ENCODE measurements at regions not wholly inside any gene's neighbourhood (a gene's known extent, or its start where the extent isn't known, plus 50 kb on each side); places are given as distances from the start of the nearest gene placed in this dataset.

DNA sequence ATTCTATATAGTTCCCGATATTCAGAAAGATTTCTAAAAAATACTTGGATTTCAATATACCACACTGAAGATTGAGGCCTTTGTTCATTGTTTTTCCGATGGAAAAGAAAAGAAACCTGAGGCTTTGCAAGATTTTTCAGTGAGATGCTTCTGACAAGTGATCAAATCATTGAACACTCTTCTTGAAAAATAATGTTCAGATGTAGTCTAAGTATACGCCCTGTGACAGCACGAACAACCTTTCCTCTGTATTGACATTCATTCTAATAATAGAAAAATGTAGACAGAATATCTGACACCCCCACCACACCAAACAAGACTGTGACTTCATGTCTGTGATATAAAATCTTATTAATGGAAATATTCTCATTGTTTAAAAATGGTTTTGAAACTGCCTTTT, 650.7 kb upstream of the KLHL1 start:
- Histone ChIP-seq H2BK5ac (ENCODE audit: insufficient read length, low read length) (no peak overlapping the region), H2AFZ (ENCODE audit: low read length) (no peak overlapping the region), H3K23ac (ENCODE audit: insufficient read length, low read depth, low read length) (no peak overlapping the region), H2BK20ac (ENCODE audit: low read depth, low read length, poor library complexity, severe bottlenecking) (no peak overlapping the region), H3K4me2 (ENCODE audit: insufficient read depth, insufficient read length, low read length) (no peak overlapping the region), H3K27ac (ENCODE audit: insufficient read length, low read depth, low read length) (no peak overlapping the region), H3K14ac (ENCODE audit: insufficient read depth, low read length) (no peak overlapping the region), H4K5ac (ENCODE audit: insufficient read length, low read depth, low read length) (no peak overlapping the region), H3K18ac (ENCODE audit: insufficient read length, low read depth, low read length) (no peak overlapping the region), H3K27me3 (ENCODE audit: insufficient read depth, low read length) (no peaks in the 10 kb centered on the region), H3K9me3 (ENCODE audit: control insufficient read depth, low read depth, low read length) (no peaks in the 10 kb centered on the region), H4K20me1 (ENCODE audit: control insufficient read depth, insufficient read depth, insufficient read length) (no peaks in the 10 kb centered on the region), H2BK15ac (ENCODE audit: low read depth, low read length) (no peak overlapping the region), H3K79me1 (ENCODE audit: insufficient read depth, low read depth, low read length, poor library complexity, severe bottlenecking) (no peaks in the 10 kb centered on the region), H4K91ac (ENCODE audit: insufficient read length, low read depth, low read length) (no peak overlapping the region), H2BK12ac (ENCODE audit: insufficient read length, low read depth, low read length) (no peak overlapping the region), H3K79me2 (ENCODE audit: insufficient read depth, low read length) (no peaks in the 10 kb centered on the region), H2BK120ac (ENCODE audit: low read depth, low read length, poor library complexity, severe bottlenecking) (no peak overlapping the region), H3K9ac (ENCODE audit: extremely low read depth, insufficient read length, low read length) (no peak overlapping the region), H3K4me1 (ENCODE audit: insufficient read depth, low read length) (no peaks in the 10 kb centered on the region), H4K8ac (replicated peaks; ENCODE audit: insufficient read length, low read depth, low read length) (no peak overlapping the region), H2AK5ac (ENCODE audit: insufficient read length, low read length) (no peak overlapping the region), H3K56ac (ENCODE audit: insufficient read length, low read depth, low read length) (no peak overlapping the region), H3K4ac (ENCODE audit: low read depth, low read length) (no peak overlapping the region), H3T11ph (ENCODE audit: low read length) (no peak overlapping the region), H3K23me2 (ENCODE audit: insufficient read length, low read depth, low read length, poor library complexity, severe bottlenecking) (no peaks in the 10 kb centered on the region)
- TF ChIP-seq, protein P1, sequence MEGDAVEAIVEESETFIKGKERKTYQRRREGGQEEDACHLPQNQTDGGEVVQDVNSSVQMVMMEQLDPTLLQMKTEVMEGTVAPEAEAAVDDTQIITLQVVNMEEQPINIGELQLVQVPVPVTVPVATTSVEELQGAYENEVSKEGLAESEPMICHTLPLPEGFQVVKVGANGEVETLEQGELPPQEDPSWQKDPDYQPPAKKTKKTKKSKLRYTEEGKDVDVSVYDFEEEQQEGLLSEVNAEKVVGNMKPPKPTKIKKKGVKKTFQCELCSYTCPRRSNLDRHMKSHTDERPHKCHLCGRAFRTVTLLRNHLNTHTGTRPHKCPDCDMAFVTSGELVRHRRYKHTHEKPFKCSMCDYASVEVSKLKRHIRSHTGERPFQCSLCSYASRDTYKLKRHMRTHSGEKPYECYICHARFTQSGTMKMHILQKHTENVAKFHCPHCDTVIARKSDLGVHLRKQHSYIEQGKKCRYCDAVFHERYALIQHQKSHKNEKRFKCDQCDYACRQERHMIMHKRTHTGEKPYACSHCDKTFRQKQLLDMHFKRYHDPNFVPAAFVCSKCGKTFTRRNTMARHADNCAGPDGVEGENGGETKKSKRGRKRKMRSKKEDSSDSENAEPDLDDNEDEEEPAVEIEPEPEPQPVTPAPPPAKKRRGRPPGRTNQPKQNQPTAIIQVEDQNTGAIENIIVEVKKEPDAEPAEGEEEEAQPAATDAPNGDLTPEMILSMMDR (conservative IDR thresholded peaks at IDR 0.05): no peak
- Mint-ChIP-seq H3K4me1 (no peaks in the 10 kb centered on the region), H3K9me3 (no peaks in the 10 kb centered on the region), H3K27ac (no peak overlapping the region), H3K4me3 (no peak overlapping the region), H3K36me3 (ENCODE audit: insufficient read depth in 1 of 3, low read depth in 3 of 3) (no peaks in the 10 kb centered on the region), H3K27me3 (ENCODE audit: low read depth) (no peaks in the 10 kb centered on the region; the same call in 1 of the 2 replicates)
- WGBS (ENCODE audit: extremely low coverage, insufficient read length, low lambda C conversion rate): no CpG with 5 or more reads among the region's 4 CpGs
- no peak for DNase-seq
